SK-N-SH treated with all-trans-retinoic acid at 6 μM for 48 hours (cell line): ENCODE measurements at regions not wholly inside any gene's neighbourhood (a gene's known extent, or its start where the extent isn't known, plus 50 kb on each side); places are given as distances from the start of the nearest gene placed in this dataset.

Experiments used
- ATAC-seq: fragments of 200-7000 bp; cut with Tn5 transposase; 3 replicates; pipeline ENCODE4 v1.9.1; 2020; ENCODE audit warnings: mild to moderate bottlenecking, moderate library complexity
- ARNTL ChIP-seq: fragments of 450-650 bp; formaldehyde crosslinking; IDR thresholded peaks from 2 replicates; pipeline ENCODE4 v1.5.0; 2020; ENCODE audit warnings: low read depth, mild to moderate bottlenecking, moderate library complexity, borderline replicate concordance
- BACH2 ChIP-seq: fragments of 250-450 bp; sonication (Bioruptor Pico); IDR thresholded peaks from 2 replicates; pipeline ENCODE4 v1.9.0; 2021; ENCODE audit warnings: mild to moderate bottlenecking, borderline replicate concordance
- CSDC2 ChIP-seq: fragments of 250-450 bp; sonication (Bioruptor Pico); IDR thresholded peaks from 2 replicates; pipeline ENCODE4 v1.5.0; 2020; ENCODE audit warnings: mild to moderate bottlenecking, moderate library complexity
- ESRRG ChIP-seq: fragments of 250-450 bp; sonication (Bioruptor Pico); IDR thresholded peaks from 2 replicates; pipeline ENCODE4 v1.6.1; 2021; ENCODE audit warnings: mild to moderate bottlenecking
- GLIS3 ChIP-seq: fragments of 250-450 bp; sonication (Bioruptor Pico); IDR thresholded peaks from 2 replicates; pipeline ENCODE4 v1.5.0; 2020; ENCODE audit warnings: mild to moderate bottlenecking, moderate library complexity
- OSR1 ChIP-seq: fragments of 250-450 bp; sonication (Bioruptor Pico); IDR thresholded peaks from 2 replicates; pipeline ENCODE4 v1.8.0; 2022; ENCODE audit warnings: moderate library complexity, mild to moderate bottlenecking, inconsistent platforms
- POU6F1 ChIP-seq: fragments of 250-450 bp; sonication (Bioruptor Pico); IDR thresholded peaks from 2 replicates; pipeline ENCODE4 v1.8.0; 2021; ENCODE audit warnings: low read depth, mild to moderate bottlenecking, moderate library complexity, borderline replicate concordance
- PPARA ChIP-seq: fragments of 250-450 bp; sonication (Bioruptor Pico); IDR thresholded peaks from 2 replicates; pipeline ENCODE4 v1.5.0; 2020; ENCODE audit warnings: mild to moderate bottlenecking, borderline replicate concordance
- RARB ChIP-seq: fragments of 250-450 bp; sonication (Bioruptor Pico); IDR thresholded peaks from 2 replicates; pipeline ENCODE4 v1.8.0; 2021; ENCODE audit warnings: mild to moderate bottlenecking, moderate library complexity
- SNAI2 ChIP-seq: fragments of 250-450 bp; sonication (Bioruptor Pico); IDR thresholded peaks from 2 replicates; pipeline ENCODE4 v1.5.0; 2020; ENCODE audit warnings: mild to moderate bottlenecking, moderate library complexity
- TCF4 ChIP-seq: fragments of 250-450 bp; sonication (Bioruptor Pico); IDR thresholded peaks from 2 replicates; pipeline ENCODE4 v1.8.0; 2021; ENCODE audit warnings: mild to moderate bottlenecking, moderate library complexity, borderline replicate concordance
- TOX ChIP-seq: fragments of 250-450 bp; sonication (Bioruptor Pico); IDR thresholded peaks from 2 replicates; pipeline ENCODE4 v1.8.0; 2021; ENCODE audit warnings: mild to moderate bottlenecking, moderate library complexity, borderline replicate concordance
- ZC3H10 ChIP-seq: fragments of 250-450 bp; sonication (Bioruptor Pico); IDR thresholded peaks from 2 replicates; pipeline ENCODE4 v1.5.1; 2021; ENCODE audit warnings: mild to moderate bottlenecking, moderate library complexity
- ZFP3 ChIP-seq: fragments of 250-450 bp; sonication (Bioruptor Pico); IDR thresholded peaks from 2 replicates; pipeline ENCODE4 v1.5.0; 2020; ENCODE audit warnings: mild to moderate bottlenecking, moderate library complexity
- ZFP30 ChIP-seq: fragments of 450-650 bp; formaldehyde crosslinking; IDR thresholded peaks from 2 replicates; pipeline ENCODE4 v1.5.0; 2022; ENCODE audit warnings: mild to moderate bottlenecking, moderate library complexity
- ZNF70 ChIP-seq: fragments of 450-650 bp; formaldehyde crosslinking; IDR thresholded peaks from 2 replicates; pipeline ENCODE4 v1.5.0; 2020; ENCODE audit warnings: mild to moderate bottlenecking, moderate library complexity
- TF ChIP-seq, protein P1 (sequence below): fragments of 250-450 bp; sonication (Bioruptor Pico); IDR thresholded peaks from 2 replicates; pipeline ENCODE4 v1.5.1; 2021; ENCODE audit warnings: mild to moderate bottlenecking, moderate library complexity

DNA sequence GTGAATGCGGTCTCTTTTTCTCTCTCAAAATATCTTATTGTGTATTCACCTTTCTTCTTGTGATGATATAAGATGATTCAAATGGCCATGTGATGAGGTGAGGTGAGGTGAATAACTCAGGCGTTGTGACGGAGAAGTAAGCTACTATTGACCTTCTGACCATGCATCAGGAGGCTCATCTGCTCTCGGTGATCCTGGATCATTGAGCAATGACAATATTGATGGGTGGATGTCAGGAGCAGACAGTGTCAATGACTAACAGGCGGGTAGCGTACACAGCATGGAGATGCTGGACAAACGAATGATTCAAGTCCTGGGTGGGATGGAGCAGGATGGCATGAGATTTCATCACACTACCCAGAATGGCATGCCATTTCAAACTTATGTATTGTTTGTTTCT is 119.6 kb downstream of the PXDC1 start:
- TF ChIP-seq SNAI2 (CRISPR knock-in tag) (no peak), BACH2 (CRISPR knock-in tag) (no peak), POU6F1 (CRISPR knock-in tag) (no peak), PPARA (CRISPR knock-in tag) (no peak), ARNTL (CRISPR knock-in tag) (no peak), ZC3H10 (CRISPR knock-in tag) (no peak), ZNF70 (CRISPR knock-in tag) (no peak), ZFP30 (CRISPR knock-in tag) (no peak), TOX (CRISPR knock-in tag) (no peak)
- TF ChIP-seq, protein P1, sequence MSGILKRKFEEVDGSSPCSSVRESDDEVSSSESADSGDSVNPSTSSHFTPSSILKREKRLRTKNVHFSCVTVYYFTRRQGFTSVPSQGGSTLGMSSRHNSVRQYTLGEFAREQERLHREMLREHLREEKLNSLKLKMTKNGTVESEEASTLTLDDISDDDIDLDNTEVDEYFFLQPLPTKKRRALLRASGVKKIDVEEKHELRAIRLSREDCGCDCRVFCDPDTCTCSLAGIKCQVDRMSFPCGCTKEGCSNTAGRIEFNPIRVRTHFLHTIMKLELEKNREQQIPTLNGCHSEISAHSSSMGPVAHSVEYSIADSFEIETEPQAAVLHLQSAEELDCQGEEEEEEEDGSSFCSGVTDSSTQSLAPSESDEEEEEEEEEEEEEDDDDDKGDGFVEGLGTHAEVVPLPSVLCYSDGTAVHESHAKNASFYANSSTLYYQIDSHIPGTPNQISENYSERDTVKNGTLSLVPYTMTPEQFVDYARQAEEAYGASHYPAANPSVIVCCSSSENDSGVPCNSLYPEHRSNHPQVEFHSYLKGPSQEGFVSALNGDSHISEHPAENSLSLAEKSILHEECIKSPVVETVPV (CRISPR knock-in tag), result no peak
- no peak for ATAC-seq

DNA sequence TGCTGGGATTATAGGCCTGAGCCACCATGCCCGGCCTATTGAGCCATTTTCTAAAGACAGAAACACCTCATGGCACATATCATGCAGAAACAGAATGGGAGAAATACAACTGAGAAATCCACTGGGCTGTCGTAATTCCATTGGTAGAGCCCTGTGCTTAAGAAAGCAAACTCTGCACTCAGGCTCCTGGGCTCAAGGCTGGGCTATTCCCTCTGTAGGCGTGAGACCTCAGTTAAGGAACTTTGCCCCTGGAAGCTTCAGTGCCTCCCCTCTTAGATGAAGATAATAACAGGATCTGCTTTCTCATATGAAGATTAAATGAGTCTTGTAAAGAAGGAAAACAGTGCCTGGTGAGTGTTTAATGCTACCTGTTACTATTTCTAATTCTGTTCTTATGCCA is 120.3 kb downstream of the PXDC1 start:
- TF ChIP-seq SNAI2 (CRISPR knock-in tag) (no peak), ARNTL (CRISPR knock-in tag) (no peak), RARB (CRISPR knock-in tag) (no peak), ZNF70 (CRISPR knock-in tag) (no peak), OSR1 (CRISPR knock-in tag) (no peak), PPARA (CRISPR knock-in tag) (no peak), GLIS3 (CRISPR knock-in tag) (no peak), TOX (CRISPR knock-in tag) (no peak), TCF4 (CRISPR knock-in tag) (no peak), BACH2 (CRISPR knock-in tag) (no peak), ZFP30 (CRISPR knock-in tag) (no peak), POU6F1 (CRISPR knock-in tag) (no peak)
- TF ChIP-seq, protein P1 (CRISPR knock-in tag), result no peak
- no peak for ATAC-seq

GRCh38 chr6:3630258-3630835 is 121.2 kb downstream of the PXDC1 start:
- TF ChIP-seq ZNF70 (CRISPR knock-in tag) (no peak), ESRRG (CRISPR knock-in tag) (no peak), ZFP3 (no peak), ARNTL (CRISPR knock-in tag) (no peak), CSDC2 (CRISPR knock-in tag) (no peak), ZFP30 (CRISPR knock-in tag) (no peak), SNAI2 (CRISPR knock-in tag) (no peak), OSR1 (CRISPR knock-in tag) (no peak)
- TF ChIP-seq, protein P1 (CRISPR knock-in tag), result no peak
- no peak for ATAC-seq
